Central memory CD4-positive, alpha-beta T cell (primary cell): ENCODE measurements at regions not wholly inside any gene's neighbourhood (a gene's known extent, or its start where the extent isn't known, plus 50 kb on each side); places are given as distances from the start of the nearest gene placed in this dataset.
"Not testable (repeated sequence)": the region's sequence is repeated elsewhere in the genome, so short reads cannot be mapped to it uniquely, and the experiment has no call there.

Source experiments
- DNase-seq: peaks from one replicate; pipeline ENCODE4 v3.0.0; 2022

DNA sequence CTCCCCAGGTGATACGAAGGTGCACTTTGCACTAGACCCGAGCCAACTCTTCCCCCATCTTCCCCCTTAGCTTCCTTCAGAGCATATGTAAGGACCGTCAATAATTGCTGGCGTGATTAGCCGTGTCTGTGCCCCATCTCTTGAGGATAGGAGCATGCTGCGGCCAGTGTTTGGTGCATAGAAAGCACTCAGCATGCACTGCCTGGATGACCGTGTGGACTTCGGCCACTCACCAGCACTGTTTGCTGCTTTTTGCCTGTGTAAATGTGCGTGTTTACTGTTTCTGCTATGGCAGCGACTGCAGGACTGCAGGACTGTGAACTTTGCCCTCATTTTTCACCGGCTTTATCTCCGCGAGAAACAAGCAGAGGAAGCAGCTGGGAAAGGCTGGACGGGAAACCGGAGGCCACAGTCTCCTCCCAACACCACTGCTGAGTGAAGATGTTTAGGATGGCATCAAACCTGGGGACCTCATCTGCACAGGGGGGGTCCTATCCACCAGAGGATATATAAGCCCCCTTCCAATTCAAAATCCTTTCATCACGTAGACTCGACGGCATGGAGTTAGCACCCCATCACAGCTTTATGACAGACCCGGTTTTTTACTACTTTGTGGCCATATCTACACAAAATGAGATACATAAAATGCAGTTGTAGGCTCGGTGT is 150.6 kb upstream of the AFDN start:
- no peak for DNase-seq

DNA sequence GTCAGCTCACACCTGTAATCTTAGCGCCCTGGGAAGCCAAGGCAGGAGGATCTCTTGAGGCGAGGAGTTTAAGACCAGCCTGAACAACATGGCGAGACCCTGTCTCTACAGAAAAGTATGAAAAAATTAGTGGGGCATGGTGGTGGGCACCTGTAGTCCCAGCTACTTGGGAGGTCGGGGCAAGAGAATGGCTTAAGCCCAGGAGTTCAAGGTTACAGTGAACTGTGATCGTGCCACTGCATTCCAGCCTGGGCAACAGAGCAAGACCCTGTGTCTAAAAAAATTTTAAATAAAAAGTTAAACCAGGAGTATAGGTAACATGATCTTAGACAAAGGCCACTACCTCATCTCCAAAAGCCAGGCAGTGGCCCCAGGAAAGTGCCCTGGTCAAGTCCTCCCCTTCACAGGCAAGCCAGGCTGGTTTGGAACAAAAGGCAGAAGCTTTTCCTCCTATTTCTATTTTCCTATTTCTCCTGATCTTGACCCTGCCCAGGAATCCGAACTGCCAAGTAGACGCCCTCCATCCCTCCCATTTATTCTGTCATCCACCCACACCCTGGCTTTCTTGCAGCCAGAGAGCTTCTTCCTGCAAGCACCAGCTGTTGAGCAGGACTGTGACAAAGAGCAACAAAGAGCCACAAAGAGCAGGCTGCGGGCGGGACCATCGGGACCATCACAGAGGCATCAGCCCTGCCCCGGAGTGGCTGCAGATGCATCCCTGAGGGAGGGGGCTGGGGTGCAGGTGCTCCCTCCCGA is 149.9 kb upstream of the AFDN start:
- DNase-seq = no peak

GRCh38 chr6:167677422-167677789 is 149.3 kb upstream of the AFDN start:
- no peak for DNase-seq

DNA sequence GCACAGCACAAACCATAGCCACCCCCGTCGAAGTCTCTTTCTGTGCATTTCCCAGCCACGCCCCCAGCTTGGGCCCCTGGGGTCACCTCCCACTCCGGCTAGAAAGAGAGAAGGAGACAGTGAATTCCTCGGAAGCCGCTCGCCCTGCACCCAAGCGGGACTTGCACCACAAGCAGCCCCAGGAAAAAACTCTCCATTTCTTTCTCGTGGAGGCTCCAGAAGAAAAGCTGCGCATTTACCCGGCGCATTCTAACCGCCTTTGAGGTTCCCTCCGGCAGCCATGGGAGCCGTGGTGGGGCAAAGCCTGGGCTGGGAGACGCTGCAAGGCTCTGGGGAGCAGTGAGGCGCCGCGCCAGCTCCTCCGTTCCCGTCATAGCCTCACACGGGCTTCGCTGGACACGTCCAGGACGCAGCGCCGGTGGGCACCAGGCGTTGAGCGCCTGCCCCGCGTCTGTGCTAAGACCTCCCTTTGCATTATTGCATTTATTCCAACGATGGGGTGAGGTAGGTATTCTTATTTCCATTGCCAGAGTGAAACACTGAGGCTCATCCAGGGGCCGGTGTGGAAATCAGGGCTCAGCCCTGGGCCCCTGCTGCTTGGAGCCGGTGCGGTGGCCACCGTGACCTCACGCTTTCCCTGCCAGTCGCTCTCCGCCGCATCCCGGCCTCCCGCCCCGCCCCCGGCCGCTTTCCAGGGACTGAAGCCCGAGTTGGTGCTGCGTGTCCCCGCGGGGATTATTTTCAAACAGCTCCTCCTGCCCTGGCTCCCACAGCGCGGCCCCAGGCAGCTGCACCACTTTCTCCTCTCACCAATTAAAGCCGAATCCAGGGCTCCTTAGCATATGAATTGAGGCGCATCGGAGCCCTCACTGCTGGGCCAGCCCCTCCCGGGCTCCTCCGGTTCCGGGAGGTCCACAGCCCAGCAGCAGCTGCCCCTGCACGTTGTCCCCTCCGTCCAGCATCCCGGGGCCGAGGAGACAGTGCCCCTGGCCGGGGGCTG is 148.3 kb upstream of the AFDN start:
- DNase-seq = no peak

- DNase-seq = no peak
These were observed 147.5 kb upstream of the AFDN start for GRCh38 chr6:167679122-167679736.

DNA sequence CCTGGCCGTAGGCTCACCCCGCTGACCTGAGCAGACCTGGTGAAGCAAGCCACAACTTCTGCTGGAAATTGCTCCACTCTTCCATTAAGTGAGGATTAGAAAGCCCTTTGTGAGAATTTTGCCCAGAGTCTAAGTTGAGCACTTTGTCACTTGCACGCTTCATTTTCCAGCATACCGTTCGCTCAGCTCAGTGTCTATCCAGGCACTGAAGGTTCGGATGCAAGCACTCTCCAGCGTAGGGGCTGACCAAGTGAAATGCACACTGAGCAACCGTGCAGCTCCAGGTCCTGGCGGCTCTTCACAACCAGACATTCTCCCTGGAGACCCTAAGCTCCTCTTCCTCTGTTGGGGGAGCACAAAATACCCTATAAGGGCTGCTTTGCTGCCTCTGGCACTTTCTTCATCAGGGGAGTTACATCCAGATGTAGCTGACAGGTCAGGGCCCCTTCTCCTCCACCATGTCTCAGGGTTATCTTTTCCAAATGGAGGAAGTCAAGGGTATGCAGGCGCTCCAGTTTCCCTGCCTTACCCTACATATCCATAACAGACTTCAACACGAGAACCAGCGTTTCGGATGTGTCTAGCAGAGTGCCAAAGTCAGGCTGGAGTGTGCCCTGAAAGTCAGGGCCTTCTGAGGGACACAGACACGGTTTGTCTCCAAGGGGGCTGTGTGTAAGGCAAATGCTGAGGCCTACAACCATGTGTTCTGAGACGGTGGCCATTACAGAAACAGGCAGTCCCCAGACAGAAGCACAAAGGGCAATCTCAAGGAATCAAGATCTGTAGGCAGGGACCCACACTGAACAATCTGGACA is 146.7 kb upstream of the AFDN start:
- no peak for DNase-seq

DNA sequence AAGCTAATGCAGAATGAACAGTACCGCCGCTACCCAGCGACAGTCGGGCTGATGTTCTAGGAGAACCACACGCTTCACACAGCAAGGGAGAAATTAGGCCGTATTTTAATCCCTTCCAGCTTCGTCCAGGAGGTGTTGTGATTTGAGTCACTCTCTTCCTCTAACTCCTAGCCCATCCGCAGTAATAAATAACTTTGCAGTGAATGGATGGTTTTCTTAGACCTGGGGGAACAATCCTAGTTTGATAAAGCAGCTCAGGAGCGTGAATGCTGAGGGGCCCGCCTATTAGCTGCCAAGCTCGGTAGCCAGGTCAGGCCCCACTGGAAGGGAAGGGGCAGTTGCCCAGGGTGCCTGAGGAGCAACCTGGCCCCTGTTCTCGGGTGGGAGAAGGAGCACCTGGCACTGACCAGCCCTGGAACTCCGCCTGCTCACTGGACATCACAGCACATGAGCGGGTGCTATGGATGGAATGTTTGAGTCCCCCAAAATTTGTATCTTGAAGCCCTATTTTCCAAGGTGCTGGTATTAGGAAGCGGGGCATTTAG is 146.0 kb upstream of the AFDN start:
- DNase-seq = no peak

DNA sequence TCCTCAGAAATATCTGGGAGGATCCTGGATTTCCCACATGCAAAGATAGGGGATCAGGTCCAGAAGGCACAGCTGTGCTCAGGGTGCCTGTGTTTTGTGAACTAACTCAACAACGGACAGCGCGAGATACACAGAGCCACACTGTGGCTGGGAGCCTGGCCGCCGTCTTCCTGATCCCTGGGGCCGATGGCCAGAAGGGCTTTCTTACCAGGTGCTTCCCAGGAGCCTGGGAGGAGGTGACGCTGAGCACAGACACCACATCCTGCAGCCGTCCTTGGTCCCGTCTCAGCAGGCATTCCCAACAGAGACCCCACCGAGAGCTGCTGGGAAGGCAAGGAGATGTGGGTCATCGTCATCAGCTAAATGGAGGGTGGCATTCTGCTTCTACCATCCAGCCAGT is 144.6 kb upstream of the AFDN start:
- DNase-seq = no peak

GRCh38 chr6:167682546-167683027 is 144.1 kb upstream of the AFDN start:
- no peak for DNase-seq

DNA sequence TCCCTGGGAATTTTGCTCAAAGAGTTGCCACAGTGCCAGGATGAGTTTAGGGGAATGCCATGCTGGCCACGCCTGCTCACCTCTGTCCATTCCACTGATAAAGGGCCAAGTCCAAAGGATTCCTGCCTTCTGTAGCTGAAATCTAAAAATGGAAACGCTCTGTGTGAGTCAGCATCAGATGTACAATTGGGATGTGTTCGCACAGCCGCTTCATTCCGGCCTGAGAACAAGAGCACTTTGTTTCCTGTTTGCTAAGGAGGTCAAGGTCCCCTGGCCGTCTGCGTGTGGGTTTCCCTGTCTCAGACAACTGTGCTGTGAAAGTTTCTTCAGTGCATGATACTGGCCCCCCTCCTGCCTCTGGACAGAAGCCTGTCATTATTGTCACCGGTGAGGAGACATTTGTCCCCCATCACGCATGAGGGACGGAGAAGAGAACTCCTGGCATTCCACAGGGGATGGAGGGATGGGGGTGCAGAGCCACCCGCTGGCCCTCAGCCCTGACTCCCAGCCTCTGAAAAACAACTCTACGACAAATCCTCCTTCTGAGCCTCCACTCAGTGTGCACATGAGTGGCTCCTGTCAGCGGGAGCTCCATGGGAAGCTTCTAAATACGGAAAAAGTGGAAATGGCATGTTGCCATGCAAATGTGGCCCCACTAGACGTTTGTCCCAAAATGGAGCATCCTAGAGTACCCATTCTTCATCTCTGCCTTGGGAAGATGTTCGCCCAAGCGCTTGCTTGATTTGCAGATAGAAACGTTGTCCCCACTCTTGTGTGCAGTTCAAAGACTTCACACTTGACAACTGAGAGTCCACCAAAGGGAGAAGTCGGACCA is 143.5 kb upstream of the AFDN start:
- no peak for DNase-seq

DNA sequence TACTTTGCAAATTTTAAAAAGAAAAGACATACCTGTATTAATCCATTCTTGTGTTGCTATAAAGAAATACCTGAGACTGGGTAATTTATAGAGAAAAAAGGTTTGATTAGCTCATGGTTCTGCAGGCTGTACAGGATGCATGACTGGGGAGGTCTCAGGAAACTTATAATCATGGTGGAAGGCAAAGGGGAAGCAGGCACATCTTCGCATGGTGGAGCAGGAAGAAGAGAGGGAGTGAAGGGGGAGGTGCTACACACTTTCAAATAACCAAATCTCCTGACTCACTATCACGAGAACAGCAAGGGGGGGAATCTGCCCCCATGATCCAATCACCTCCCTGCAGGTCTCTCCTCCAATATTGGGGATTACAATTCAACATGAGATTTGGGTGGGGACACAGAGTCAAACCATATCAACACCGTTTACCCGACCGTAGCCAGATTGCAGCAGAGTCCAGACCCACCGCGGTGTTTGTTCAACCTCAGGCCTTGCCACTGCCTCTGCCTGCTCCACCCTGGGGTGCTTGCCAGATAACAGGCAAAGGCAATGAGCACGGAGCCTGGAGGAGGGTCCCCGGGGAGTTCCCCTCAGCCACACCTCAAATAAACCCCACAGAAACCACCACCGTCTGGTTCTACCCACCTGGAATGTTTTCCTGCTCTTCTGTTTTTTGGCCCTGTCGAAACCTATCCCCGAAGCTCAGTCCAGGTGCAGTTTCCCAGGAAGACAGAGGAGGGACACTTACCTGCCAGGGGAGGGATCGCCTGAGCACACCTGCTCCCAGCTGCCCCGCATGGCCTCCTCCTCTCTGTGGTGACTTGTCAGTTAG is 142.2 kb upstream of the AFDN start:
- DNase-seq = no peak

DNA sequence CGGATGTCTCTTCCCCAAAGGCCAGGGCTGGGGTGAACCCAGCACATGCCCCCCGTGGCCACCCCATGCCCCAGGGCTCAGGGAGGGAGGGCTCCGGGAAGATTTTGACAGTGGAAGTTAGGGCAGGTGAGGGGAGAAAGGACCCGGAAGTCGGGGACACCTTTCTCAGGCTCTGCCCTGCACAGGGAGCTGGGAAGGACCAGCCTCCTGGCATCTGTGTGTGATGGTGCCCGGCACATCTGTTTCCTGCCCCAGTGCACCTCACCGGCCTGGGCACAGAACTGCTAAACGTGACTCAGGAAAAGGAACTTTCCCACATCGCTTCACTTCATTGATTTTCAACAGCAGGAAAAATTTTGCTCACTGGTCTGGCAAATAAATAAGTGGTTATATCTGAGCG is 141.1 kb upstream of the AFDN start:
- DNase-seq = no peak

- no peak for DNase-seq
These were observed 140.4 kb upstream of the AFDN start for GRCh38 chr6:167686204-167686893.

DNA sequence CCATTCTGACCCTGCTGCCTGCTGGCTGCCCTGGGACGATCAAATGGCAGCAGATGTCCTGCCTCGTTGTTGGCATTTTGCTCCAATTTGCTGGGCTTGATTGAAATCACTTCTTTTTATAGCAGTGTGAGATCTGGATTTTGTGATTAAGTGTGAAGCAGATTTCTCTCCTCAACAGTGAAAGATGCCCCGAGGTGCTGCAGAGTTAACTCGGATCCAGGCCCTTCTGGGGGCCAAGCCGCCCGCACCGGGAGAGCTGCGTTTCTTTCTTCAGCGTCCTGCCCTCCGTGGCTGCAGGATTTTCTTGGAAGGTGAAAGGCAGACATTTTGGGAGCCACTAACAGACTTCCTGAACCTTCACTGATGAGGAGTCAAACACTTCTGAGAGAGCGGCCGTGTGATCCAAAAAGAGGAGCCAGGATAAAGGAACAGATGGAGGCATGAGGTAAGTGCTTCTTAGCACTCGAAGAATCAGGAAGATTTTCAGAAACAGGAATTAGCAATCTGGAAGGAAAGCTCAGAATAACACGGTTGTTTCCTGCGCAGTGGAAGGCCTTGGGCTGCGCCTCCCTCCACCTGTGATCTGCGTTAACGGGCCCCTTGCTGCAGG is 139.5 kb upstream of the AFDN start:
- DNase-seq = no peak

DNA sequence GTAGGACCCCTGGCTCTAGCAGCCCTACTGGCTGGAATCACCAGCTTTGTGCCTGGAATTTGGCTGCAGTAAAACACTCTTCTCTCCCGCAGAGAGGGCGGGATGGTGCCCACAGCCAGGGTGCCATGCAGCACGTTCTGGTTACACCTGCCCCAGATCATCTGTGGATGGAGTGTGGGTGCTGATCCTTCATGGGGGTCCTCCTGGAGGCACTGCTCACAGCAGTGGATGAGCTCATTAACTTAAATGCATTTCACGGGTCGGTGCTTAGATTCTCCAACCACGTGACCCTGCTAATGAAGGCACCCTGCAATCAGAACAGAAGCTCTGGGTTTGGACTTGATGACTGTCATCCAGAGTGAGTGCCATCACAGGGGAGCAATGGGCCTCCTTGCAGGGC is 138.6 kb upstream of the AFDN start:
- no peak for DNase-seq

GRCh38 chr6:167689278-167689677 is 137.4 kb upstream of the AFDN start:
- DNase-seq = no peak

DNA sequence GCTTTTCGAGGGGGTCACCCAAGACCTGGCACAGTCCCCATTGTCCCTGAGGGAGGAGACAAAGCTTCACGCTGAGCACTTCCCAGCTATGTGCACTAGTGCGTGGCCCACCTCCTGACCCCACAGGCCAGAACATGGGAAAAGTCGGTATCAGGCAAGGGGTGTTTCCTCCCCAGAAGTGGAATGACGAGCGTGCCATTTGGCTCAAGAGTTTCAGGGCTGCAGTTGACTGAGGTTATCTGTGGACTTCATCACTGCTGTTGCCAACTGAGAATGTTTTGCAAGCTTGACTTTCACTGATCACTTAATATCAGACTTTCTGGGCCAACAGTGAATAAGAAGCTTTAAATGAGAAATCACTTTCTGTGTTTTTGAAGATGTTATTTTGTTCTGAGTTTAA is 137.0 kb upstream of the AFDN start:
- no peak for DNase-seq

- not testable (repeated sequence) for DNase-seq
These were observed 136.4 kb upstream of the AFDN start for GRCh38 chr6:167690167-167690922.
